IPS-20b (cell line): ENCODE measurements at regions not wholly inside any gene's neighbourhood (a gene's known extent, or its start where the extent isn't known, plus 50 kb on each side); places are given as distances from the start of the nearest gene placed in this dataset.

Experiments
- H3K27ac ChIP-seq: one replicate; pipeline ENCODE4 v1.5.1; 2013; ENCODE audit warnings: low read length
- H3K27me3 ChIP-seq: 2 replicates; pipeline ENCODE4 v1.6.1; 2013; ENCODE audit warnings: mild to moderate bottlenecking, low read length, inconsistent platforms; ENCODE audit not compliant: insufficient read depth
- H3K36me3 ChIP-seq: 2 replicates; pipeline ENCODE4 v1.6.1; 2013; ENCODE audit warnings: low read depth, mild to moderate bottlenecking, inconsistent platforms, low read length, moderate library complexity; ENCODE audit not compliant: insufficient read depth
- H3K4me1 ChIP-seq: 2 replicates; pipeline ENCODE4 v1.6.1; 2013; ENCODE audit warnings: mild to moderate bottlenecking, control low read depth, inconsistent platforms, low read length, moderate library complexity; ENCODE audit not compliant: insufficient read depth
- H3K4me3 ChIP-seq: 2 replicates; pipeline ENCODE4 v1.5.1; 2013; ENCODE audit warnings: mild to moderate bottlenecking, low read length, inconsistent platforms
- H3K9ac ChIP-seq: 2 replicates; pipeline ENCODE4 v1.6.1; 2013; ENCODE audit warnings: low read depth, mild to moderate bottlenecking, inconsistent platforms, low read length, moderate library complexity
- H3K9me3 ChIP-seq: 2 replicates; pipeline ENCODE4 v1.6.1; 2013; ENCODE audit warnings: mild to moderate bottlenecking, low read depth, low read length, inconsistent platforms; ENCODE audit not compliant: insufficient read depth

DNA sequence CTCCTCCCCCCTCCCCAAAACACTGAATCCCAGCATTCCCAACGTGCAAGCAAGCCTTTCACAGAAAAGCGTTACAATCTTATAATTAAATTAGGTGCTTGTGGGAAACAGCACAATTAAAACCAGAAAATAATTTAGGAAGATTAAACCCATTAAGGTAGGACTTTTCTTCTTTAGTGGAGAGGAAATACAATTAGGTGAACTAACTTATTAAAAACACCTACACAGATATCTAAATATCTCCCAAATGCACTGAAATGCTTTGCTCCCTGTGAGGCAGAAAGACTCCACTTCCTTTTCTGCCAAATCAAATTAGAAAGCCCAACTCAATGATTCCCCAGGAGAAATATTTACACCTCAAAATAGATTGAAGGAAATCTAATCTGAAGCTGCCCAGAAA, 60.9 kb upstream of the ETS2 start:
- Histone ChIP-seq H3K9me3 (no peaks in the 10 kb centered on the region), H3K9ac (no peak overlapping the region), H3K27me3 (no peaks in the 10 kb centered on the region), H3K4me1 (no peaks in the 10 kb centered on the region), H3K27ac (no peak overlapping the region), H3K36me3 (no peaks in the 10 kb centered on the region), H3K4me3 (no peak overlapping the region)

DNA sequence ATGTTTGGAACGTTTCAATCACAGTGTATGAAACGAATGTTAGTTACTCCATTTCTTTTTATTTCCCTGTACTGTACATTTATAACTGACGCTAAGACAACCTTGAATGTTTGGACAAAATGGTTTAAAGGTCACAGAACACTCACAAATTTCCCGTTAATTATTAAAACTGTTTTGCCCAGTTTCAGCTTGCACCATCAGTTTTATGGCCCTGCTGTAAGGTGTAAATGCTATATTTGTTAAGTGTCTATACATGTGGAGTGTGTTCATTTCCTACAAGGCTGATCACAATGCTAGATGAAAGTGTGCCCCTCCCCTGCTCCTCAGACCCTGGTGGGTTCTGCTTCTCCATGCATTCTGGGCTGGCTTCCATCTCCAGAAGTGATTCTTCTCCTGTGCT, 57.9 kb upstream of the ETS2 start:
- Histone ChIP-seq H3K27me3 (no peaks in the 10 kb centered on the region), H3K9me3 (no peaks in the 10 kb centered on the region), H3K27ac (no peak overlapping the region), H3K4me3 (no peak overlapping the region), H3K4me1 (no peaks in the 10 kb centered on the region), H3K9ac (no peak overlapping the region), H3K36me3 (no peaks in the 10 kb centered on the region)

DNA sequence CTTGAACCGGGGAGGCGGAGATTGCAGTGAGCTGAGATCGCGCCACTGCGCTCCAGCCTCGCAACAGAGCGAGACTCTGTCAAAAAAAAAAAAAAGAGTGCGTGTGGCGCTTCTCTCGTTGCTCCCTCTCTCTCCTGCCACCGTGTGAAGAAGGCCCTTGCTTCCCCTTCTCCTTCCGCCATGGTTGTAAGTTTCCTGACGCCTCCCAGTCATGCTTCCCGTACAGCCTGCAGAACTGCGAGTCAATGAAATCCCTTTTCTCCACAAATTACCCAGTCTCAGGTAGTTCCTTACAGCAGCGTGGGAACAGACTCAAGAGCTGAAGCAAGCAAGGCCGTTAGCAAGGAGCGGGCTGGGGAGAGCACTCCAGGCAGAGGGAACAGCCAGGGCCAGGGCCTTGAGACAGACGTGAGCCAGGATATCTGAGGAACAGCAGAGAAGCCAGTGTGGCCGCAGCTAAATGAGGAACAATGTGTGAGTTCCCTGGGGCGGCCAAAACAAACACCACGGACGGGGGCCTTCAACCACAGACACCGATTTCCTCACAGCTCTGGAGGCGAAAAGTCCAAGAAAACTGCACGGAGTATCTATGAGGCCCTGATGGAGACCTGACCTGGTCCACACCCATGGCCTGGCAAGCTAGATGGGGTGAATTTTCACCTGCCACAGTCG, 54.2 kb upstream of the ETS2 start:
- Histone ChIP-seq H3K4me1 (no peaks in the 10 kb centered on the region), H3K36me3 (no peaks in the 10 kb centered on the region), H3K27ac (no peak overlapping the region), H3K27me3 (no peaks in the 10 kb centered on the region), H3K4me3 (no peak overlapping the region), H3K9me3 (no peaks in the 10 kb centered on the region), H3K9ac (no peak overlapping the region)

DNA sequence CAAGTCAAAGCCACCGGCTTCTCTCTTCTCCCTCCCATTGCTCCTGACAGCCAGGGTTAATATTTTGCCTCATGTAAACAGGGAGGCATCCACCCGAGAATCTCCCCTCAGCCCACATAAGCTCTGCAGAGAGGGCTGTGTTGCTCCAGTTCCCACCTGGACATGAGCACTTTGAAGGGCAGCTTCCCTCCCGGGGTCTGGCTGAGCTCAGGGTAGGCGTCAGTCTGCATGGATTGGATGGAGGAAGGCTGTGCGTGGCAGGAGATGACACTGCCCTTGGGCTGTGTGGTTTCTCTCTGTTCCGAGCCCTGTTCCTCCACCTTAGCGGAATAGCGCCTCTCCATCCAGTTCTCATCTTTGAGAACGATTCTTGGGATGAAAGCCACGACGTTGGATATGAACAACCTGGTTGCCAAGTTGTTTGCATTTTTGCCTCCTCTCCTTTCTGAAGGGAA, 53.7 kb upstream of the ETS2 start:
- Histone ChIP-seq H3K9ac (no peak overlapping the region), H3K27ac (no peak overlapping the region), H3K4me1 (no peaks in the 10 kb centered on the region), H3K9me3 (no peaks in the 10 kb centered on the region), H3K36me3 (no peaks in the 10 kb centered on the region), H3K27me3 (no peaks in the 10 kb centered on the region), H3K4me3 (no peak overlapping the region)

DNA sequence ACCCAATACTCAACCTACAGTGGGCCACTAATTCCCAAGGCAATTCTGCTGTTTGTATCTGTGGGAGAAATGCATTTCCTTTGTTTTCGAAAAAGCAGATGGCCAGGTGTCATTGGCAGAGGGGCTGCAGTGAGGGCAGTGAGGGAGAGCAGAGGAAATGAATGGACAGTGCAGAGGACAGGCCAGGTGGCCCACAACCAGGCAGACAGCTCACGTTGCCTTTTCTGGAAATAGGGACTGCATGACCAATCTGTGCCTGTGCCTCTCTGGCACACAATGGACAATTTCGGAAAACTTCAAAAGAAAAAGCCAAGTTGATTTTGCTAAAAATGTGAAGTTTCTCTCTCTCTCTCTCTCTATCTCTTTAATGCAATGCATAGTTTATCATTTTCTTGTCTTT, 52.6 kb upstream of the ETS2 start:
- Histone ChIP-seq H3K9me3 (no peaks in the 10 kb centered on the region), H3K4me1 (no peaks in the 10 kb centered on the region), H3K9ac (no peak overlapping the region), H3K4me3 (no peak overlapping the region), H3K27me3 (no peaks in the 10 kb centered on the region), H3K36me3 (no peaks in the 10 kb centered on the region), H3K27ac (no peak overlapping the region)

DNA sequence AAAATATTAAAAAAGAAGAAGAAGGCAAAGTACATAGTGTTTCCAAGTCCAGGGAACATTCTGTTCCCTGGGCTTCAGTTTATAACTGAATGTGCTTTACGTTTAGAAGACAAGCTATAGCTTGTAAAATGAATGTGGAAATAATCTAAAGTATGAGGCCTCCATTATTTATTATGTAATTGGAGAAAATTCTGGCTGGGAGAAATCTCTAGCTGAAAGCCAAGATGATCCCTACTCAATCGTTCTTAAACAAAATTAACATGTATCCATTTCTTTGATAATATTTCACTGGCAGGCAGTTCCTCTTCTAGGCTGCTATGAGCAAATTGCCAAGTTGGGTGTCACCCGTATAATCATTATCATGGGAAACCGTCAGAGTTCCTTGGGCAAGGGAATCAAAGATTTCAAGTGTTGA, 52.2 kb upstream of the ETS2 start:
- Histone ChIP-seq H3K4me3 (no peak overlapping the region), H3K9ac (no peak overlapping the region), H3K36me3 (no peaks in the 10 kb centered on the region), H3K27ac (no peak overlapping the region), H3K27me3 (no peaks in the 10 kb centered on the region), H3K4me1 (no peaks in the 10 kb centered on the region), H3K9me3 (no peaks in the 10 kb centered on the region)
